Tibial artery (tissue), 4 donors: ENCODE measurements at regions not wholly inside any gene's neighbourhood (a gene's known extent, or its start where the extent isn't known, plus 50 kb on each side); places are given as distances from the start of the nearest gene placed in this dataset.

Experiments
- DNase-seq, 2 donors: peaks; one replicate each; pipeline ENCODE4 v3.0.0-alpha.2; 2019
- H3K27ac ChIP-seq, 2 donors: fragments of 200-600 bp; sonication (generic) in 1 of 2; 1 replicate in 1 of 2; 2 replicates in 1 of 2; pipeline ENCODE4 v1.5.1; 2018 to 2019; ENCODE audit warnings: mild to moderate bottlenecking in 1 of 2
- H3K27me3 ChIP-seq, 2 donors: fragments of 200-600 bp; sonication (generic) in 1 of 2; one replicate each; pipeline versions ENCODE4 v1.5.1 to v1.6.0; 2016 to 2019
- H3K36me3 ChIP-seq, 3 donors: fragments of 200-600 bp; sonication (generic) in 2 of 3; one replicate each; pipeline ENCODE4 v1.5.1; 2016 to 2019; ENCODE audit warnings: mild to moderate bottlenecking in 2 of 3
- H3K4me1 ChIP-seq, 4 donors: fragments of 200-600 bp; sonication (generic) in 2 of 4; 1 replicate in 3 of 4; 2 replicates in 1 of 4; pipeline ENCODE4 v1.5.1; 2016 to 2019
- H3K4me3 ChIP-seq, 2 donors: fragments of 200-600 bp; sonication (generic) in 1 of 2; 1 replicate in 1 of 2; 2 replicates in 1 of 2; pipeline ENCODE4 v1.5.1; 2018 to 2019; ENCODE audit warnings: mild to moderate bottlenecking in 2 of 2
- H3K9me3 ChIP-seq, 3 donors: fragments of 200-600 bp; sonication (generic) in 1 of 3; one replicate each; pipeline ENCODE4 v1.5.1; 2016 to 2019
- CTCF ChIP-seq, 2 experiments: fragments of 200-600 bp in 1 of 2; fragments of 450-650 bp in 1 of 2; IDR thresholded peaks; one replicate each; pipeline ENCODE4 v1.5.1; 2017 to 2019; ENCODE audit warnings: antibody characterized with exemption in 2 of 2, mild to moderate bottlenecking in 1 of 2, moderate library complexity in 1 of 2
- intact Hi-C: fragments of 100-400 bp; cut with DNase I; formaldehyde crosslinking; loops from one replicate; pipeline ENCODE4 v1.15.0; 2023; ENCODE audit warnings: low total_unique reads

- no peak overlapping the region for H3K27ac ChIP-seq
- no peaks in the 10 kb centered on the region for H3K9me3 ChIP-seq
- H3K36me3 ChIP-seq = no peaks in the 10 kb centered on the region
- no peak for TF ChIP-seq CTCF (IDR thresholded peaks at IDR 0.05)
- intact Hi-C loops = no loop called here
- H3K4me1 ChIP-seq = no peaks in the 10 kb centered on the region
- no peak for DNase-seq
- H3K4me3 ChIP-seq = no peak overlapping the region
- H3K27me3 ChIP-seq = no peaks in the 10 kb centered on the region
Measured at GRCh38 chr6:130529569-130530149, 163.8 kb downstream of the TMEM200A start.

- Histone ChIP-seq H3K4me3 (no peak overlapping the region), H3K4me1 (no peaks in the 10 kb centered on the region), H3K27me3 (no peaks in the 10 kb centered on the region), H3K9me3 (peaks cover 0 to 10% (median 0%) of the 10 kb centered on the region in 3 donors), H3K36me3 (no peaks in the 10 kb centered on the region), H3K27ac (no peak overlapping the region)
- TF ChIP-seq CTCF (IDR thresholded peaks at IDR 0.05) = no peak
- intact Hi-C loops = no loop called here
- no peak for DNase-seq
Measured at GRCh38 chr6:130534627-130535026, 168.8 kb downstream of the TMEM200A start.

- TF ChIP-seq CTCF (IDR thresholded peaks at IDR 0.05) = no peak
- Histone ChIP-seq H3K9me3 (peaks cover 0 to 10% (median 0%) of the 10 kb centered on the region in 3 donors), H3K4me1 (no peaks in the 10 kb centered on the region), H3K36me3 (no peaks in the 10 kb centered on the region), H3K27ac (no peak overlapping the region), H3K4me3 (no peak overlapping the region), H3K27me3 (no peaks in the 10 kb centered on the region)
- no peak for DNase-seq
- intact Hi-C loops = no loop called here
Measured at GRCh38 chr6:130535242-130535641, 169.4 kb downstream of the TMEM200A start.

DNA sequence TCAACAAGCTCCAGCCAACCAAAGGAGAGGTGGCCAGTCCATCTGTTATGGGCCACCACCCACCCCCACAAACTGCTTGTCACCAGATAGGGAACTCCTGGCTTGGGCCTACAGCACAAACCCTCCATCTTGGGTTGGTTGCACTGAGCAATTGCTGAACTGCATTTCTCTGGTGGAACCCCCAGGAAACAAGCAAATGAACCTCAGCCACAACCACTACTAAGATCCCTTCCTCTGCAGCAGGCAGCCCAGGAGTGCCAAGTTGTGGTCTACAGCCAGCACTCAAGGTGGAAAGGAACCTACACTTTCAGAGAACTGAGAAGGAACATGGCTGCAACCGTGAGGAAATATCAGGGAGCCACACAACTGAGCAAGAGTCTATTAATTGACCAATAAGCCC, 171.6 kb downstream of the TMEM200A start:
- no peaks in the 10 kb centered on the region for H3K4me1 ChIP-seq
- no peak overlapping the region for H3K4me3 ChIP-seq
- peaks cover 0 to 10% (median 0%) of the 10 kb centered on the region in 3 donors for H3K9me3 ChIP-seq
- no peak for TF ChIP-seq CTCF (IDR thresholded peaks at IDR 0.05)
- H3K27me3 ChIP-seq = no peaks in the 10 kb centered on the region
- no peak overlapping the region for H3K27ac ChIP-seq
- intact Hi-C loops = no loop called here
- H3K36me3 ChIP-seq = no peaks in the 10 kb centered on the region
- no peak for DNase-seq

- Histone ChIP-seq H3K27ac (no peak overlapping the region), H3K4me3 (no peak overlapping the region), H3K9me3 (no peaks in the 10 kb centered on the region), H3K4me1 (no peaks in the 10 kb centered on the region), H3K27me3 (no peaks in the 10 kb centered on the region), H3K36me3 (no peaks in the 10 kb centered on the region)
- no peak for TF ChIP-seq CTCF (IDR thresholded peaks at IDR 0.05)
- DNase-seq = no peak
- intact Hi-C loops = no loop called here
Measured at GRCh38 chr6:130547723-130548122, 181.9 kb downstream of the TMEM200A start.
